ENCODE measurements at regions not wholly inside any gene's neighbourhood (a gene's known extent, or its start where the extent isn't known, plus 50 kb on each side); places are given as distances from the start of the nearest gene placed in this dataset.

GRCh38 chr1:98002288-98002687 lies 81.5 kb upstream of the DPYD start:
- Histone ChIP-seq H3K4me3 (ENCODE audit: low read depth, low read length) (no peak overlapping the region), H3K27me3 (ENCODE audit: control insufficient read depth, insufficient read depth, low read length) (no peaks in the 10 kb centered on the region), H3K36me3 (ENCODE audit: control insufficient read depth, insufficient read depth, low read length) (no peaks in the 10 kb centered on the region)
- TF ChIP-seq CTCF (IDR thresholded peaks at IDR 0.05; ENCODE audit: insufficient read depth, low read depth, low read length) = no peak
- CTCF ChIA-PET = interaction anchor here (1.2 to 1.5 kb wide), 4 partner anchors 9 to 466 kb away, joined by 3 to 5 read pairs (median 4); no protein-coding TSS in a partner anchor
- POLR2A ChIA-PET = no interaction called here
- no peak for DNase-seq (ENCODE audit: low read depth)

GRCh38 chr1:98001764-98002163 lies 80.9 kb upstream of the DPYD start:
- H3K36me3 ChIP-seq (ENCODE audit: control insufficient read depth, insufficient read depth, low read length) = no peaks in the 10 kb centered on the region
- DNase-seq (ENCODE audit: low read depth) = no peak
- peak; percentile 37; the same call in 1 of the 2 replicates for TF ChIP-seq CTCF (IDR thresholded peaks at IDR 0.05; ENCODE audit: insufficient read depth, low read depth, low read length)
- POLR2A ChIA-PET = no interaction called here
- no peak overlapping the region for H3K4me3 ChIP-seq (ENCODE audit: low read depth, low read length)
- H3K27me3 ChIP-seq (ENCODE audit: control insufficient read depth, insufficient read depth, low read length) = no peaks in the 10 kb centered on the region
- CTCF ChIA-PET = interaction anchor here (1.3 to 1.4 kb wide), 2 partner anchors 48 to 466 kb away, joined by 3 to 5 read pairs; no protein-coding TSS in a partner anchor

- TF ChIP-seq CTCF (IDR thresholded peaks at IDR 0.05; ENCODE audit: insufficient read depth, low read depth, low read length) = no peak
- ChIA-PET CTCF (interaction anchor here (1.5 to 2.5 kb wide), 3 partner anchors 50 to 469 kb away, joined by 3 to 9 read pairs (median 6); no protein-coding TSS in a partner anchor), POLR2A (interaction anchor here (0.6 kb wide), 1 partner anchor 1134 kb away, joined by 3 read pairs; no protein-coding TSS in a partner anchor)
- peak; percentile 53 for DNase-seq (ENCODE audit: low read depth)
- Histone ChIP-seq H3K36me3 (ENCODE audit: control insufficient read depth, insufficient read depth, low read length) (no peaks in the 10 kb centered on the region), H3K27me3 (ENCODE audit: control insufficient read depth, insufficient read depth, low read length) (no peaks in the 10 kb centered on the region), H3K4me3 (ENCODE audit: low read depth, low read length) (no peak overlapping the region)
These were observed 78.5 kb upstream of the DPYD start for GRCh38 chr1:97999320-97999719.

GRCh38 chr1:97996880-97997279 lies 76.0 kb upstream of the DPYD start:
- CTCF ChIA-PET = interaction anchor here (1.0 to 1.5 kb wide), 2 partner anchors 19 to 78 kb away, joined by 3 read pairs; no protein-coding TSS in a partner anchor

GRCh38 chr1:97989094-97989680 lies 68.4 kb upstream of the DPYD start:
- H3K27me3 ChIP-seq (ENCODE audit: control insufficient read depth, insufficient read depth, low read length) = no peaks in the 10 kb centered on the region
- CTCF ChIA-PET = no interaction called here
- H3K36me3 ChIP-seq (ENCODE audit: control insufficient read depth, insufficient read depth, low read length) = no peaks in the 10 kb centered on the region
- H3K4me3 ChIP-seq (ENCODE audit: low read depth, low read length) = no peak overlapping the region
- POLR2A ChIA-PET = no interaction called here
- DNase-seq (ENCODE audit: low read depth) = no peak
- TF ChIP-seq CTCF (IDR thresholded peaks at IDR 0.05; ENCODE audit: insufficient read depth, low read depth, low read length) = no peak

More at GRCh38 chr1:97996880-97997279, 76.0 kb upstream of the DPYD start:
- DNase-seq (ENCODE audit: low read depth) = no peak
- Histone ChIP-seq H3K4me3 (ENCODE audit: low read depth, low read length) (no peak overlapping the region), H3K27me3 (ENCODE audit: control insufficient read depth, insufficient read depth, low read length) (no peaks in the 10 kb centered on the region), H3K36me3 (ENCODE audit: control insufficient read depth, insufficient read depth, low read length) (no peaks in the 10 kb centered on the region)
- no peak for TF ChIP-seq CTCF (IDR thresholded peaks at IDR 0.05; ENCODE audit: insufficient read depth, low read depth, low read length)
- POLR2A ChIA-PET = no interaction called here
